ENCODE measurements at regions not wholly inside any gene's neighbourhood (a gene's known extent, or its start where the extent isn't known, plus 50 kb on each side); places are given as distances from the start of the nearest gene placed in this dataset.
"Not testable (repeated sequence)": the region's sequence is repeated elsewhere in the genome, so short reads cannot be mapped to it uniquely, and the experiment has no call there.

DNA sequence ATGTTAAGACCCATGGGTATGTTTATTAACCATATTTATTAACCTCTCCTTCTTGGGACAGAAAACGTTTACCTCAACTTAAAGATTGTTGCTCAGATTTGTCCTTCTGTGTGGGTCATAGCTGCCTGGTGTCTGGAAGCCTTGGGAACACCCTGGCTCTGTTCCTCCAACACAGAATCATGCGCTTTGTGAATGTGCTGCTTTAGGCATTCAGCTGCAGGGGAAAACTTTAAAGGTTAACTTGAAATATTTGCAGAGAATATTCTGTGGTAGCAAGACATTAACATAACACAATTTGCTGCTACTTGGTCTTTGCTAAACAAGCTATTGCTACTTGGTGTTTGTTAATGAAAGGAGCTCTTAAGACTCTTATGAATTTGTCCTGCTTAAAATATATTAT is 50.5 kb upstream of the THOC3 start:
- not testable (repeated sequence) for DNase-seq (ENCODE audit: low spot score)

DNA sequence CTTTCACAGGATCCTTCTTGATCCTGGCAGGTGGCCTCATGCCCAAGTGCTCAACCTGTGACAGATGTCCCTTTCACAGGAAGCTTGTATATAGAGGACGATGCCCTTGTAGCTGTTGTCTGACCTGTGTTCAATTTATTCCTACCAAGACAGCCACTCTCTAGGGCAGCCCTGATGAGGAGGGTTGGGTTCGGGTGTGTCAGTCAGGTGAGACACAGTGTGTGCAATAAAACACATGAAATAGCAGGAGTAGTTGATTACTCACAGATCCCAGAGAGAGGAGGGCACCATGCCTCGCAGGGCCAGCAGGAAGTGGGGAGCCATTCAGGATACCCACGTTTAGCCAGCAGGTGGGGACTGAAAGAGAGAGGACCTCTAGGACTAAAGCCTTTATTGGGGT is 52.7 kb upstream of the THOC3 start:
- DNase-seq (ENCODE audit: low spot score), result not testable (repeated sequence)

DNA sequence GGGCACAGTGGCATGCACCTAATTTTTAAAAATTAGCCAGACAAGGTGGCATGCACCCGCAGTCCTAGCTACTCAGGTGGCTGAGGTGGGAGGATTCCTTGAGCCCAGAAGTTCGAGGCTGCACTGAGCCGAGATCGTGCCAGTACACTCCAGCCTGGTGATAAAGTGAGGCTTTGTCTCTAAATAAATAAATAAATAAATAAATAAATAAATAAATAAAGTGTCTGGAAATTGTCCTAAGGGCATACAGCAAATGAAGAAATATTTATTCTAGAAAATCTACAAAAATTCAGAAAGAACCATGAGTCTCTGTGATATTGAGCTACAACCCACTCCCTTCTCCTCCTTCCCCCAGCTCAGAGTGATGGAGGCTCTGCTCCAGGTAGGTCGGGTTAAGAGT is 55.4 kb upstream of the THOC3 start:
- not testable (repeated sequence) for DNase-seq (ENCODE audit: low spot score)

GRCh38 chr5:176029445-176029844 is 61.3 kb upstream of the THOC3 start:
- DNase-seq (ENCODE audit: low spot score), result not testable (repeated sequence)

DNA sequence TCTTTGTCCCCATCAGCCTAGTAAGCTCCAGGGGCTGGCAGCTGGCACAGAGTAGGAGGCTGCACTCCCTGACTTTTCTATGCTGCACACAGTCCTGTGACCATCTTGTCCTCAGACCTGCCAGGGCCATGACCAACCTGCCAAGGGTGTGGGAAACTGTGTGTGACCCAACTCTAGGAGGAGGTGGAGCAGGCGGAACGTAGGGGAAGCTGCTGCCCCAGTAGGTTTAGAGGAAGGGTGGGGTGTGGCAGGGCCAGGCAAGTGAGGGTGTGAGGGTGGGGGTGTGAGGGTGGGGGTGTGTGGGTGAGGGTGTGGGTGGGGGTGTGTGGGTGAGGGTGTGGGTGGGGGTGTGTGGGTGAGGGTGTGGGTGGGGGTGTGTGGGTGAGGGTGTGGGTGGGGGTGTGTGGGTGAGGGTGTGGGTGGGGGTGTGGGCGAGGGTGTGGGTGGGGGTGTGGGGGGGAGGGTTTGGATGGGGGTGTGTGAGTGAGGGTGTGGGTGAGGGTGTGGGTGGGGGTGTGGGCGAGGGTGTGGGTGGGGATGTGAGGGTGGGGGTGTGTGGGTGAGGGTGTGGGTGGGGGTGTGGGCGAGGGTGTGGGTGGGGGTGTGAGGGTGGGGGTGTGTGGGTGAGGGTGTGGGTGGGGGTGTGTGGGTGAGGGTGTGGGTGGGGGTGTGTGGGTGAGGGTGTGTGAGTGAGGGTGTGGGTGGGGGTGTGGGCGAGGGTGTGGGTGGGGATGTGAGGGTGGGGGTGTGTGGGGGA is 62.4 kb upstream of the THOC3 start:
- not testable (repeated sequence) for DNase-seq (ENCODE audit: low spot score)

DNA sequence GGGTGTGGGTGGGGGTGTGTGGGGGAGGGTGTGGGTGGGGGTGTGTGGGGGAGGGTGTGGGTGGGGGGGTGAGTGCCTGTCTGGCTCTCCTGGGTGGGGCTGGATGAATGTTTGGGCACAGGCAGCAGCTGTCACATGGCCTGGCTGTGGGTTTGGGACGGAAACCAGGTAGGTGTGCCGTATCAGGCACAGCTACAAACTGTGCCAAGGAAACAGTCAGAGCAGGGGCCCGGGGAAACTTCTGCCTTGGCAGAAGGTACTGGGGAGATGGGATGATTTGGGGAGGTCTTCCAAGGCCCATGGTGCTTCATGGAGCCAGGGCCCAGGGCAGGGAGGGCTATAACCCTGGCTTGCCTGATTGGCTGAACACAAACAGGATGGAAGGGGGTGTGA is 63.0 kb upstream of the THOC3 start:
- DNase-seq (ENCODE audit: low spot score), result not testable (repeated sequence)

DNA sequence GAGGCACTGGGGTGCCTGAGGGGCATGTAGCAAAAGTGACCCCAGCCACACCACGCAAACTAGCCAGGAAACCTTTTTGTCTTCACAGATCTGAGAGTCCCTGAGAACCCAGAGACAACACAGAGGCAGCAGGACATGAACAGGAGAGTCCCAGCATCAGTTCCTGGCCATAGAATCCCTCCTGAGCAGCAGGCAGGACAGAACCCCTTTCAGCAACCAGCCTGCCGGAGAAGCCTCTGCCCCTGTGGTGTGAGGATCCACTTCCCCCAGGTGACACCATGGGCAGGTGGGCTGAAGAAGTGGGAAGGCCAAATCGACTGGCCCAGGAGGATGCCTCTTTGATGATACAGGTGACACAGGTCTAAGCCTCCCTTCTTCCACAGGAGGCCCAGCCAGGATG is 65.1 kb upstream of the THOC3 start:
- DNase-seq (ENCODE audit: low spot score), result not testable (repeated sequence)

GRCh38 chr5:176034407-176035200 is 66.5 kb upstream of the THOC3 start:
- DNase-seq (ENCODE audit: low spot score), result not testable (repeated sequence)

DNA sequence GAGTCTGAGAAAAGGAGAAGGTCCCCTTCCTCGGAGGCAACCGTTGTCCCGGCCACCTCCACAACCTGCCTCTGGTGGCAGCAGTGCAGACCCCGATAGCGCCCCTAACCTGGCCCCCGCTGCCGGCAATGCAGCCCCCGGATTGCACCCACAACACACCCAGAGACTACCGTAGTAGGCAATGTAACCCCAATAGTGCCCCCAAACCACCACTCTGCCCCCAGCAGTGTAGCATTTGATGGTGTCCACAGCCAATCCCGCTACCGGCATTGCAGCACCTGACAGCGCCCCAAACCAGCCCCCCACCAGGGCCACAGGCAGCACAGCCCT is 67.1 kb upstream of the THOC3 start:
- DNase-seq (ENCODE audit: low spot score), result not testable (repeated sequence)

DNA sequence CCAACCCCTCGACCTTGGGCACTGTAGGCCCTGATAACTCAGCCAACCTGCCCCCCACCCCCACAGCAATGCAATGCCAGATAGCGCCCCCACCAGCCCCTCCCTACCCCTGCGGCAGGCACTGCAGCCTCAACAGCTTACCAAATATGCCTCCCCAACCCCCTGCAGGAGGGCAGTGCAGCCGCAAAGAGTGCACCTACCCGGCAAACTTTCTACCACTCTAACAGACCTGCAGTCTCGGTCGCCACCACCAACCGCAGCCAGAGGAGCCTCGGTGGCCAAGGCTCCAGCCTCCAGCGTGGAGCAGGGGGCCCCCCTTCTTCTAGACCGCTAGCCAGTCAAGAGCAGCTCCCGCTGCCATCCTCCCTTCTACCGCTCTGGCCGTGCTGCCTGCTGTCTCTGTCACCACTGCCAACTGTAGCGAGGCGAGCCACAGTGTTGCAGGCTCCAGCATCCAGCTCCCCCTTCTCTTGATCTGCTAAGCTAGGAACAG is 67.7 kb upstream of the THOC3 start:
- DNase-seq (ENCODE audit: low spot score), result not testable (repeated sequence)

DNA sequence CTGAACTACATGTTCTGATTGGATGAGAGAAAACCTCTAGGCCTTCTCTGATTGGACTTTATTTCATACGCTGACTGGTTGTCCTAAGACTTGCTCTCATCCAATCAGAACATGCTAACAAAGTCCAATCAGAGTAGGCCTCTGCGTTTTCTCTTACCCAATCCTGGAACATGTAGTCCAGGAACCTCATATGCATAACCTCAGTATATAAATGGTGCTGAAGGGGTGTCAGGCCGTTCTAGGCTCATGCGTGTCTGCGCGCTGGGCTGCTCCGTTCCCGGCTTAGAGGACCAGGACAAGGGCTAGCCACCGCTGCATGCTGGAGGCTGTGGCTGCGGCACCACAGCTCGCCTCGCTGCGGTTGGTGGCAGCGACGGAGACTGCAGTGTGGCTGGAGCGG is 68.3 kb upstream of the THOC3 start:
- not testable (repeated sequence) for DNase-seq (ENCODE audit: low spot score)

GRCh38 chr5:176037190-176037589 is 69.1 kb upstream of the THOC3 start:
- not testable (repeated sequence) for DNase-seq (ENCODE audit: low spot score)

- DNase-seq (ENCODE audit: low spot score), result not testable (repeated sequence)
These were observed 72.1 kb upstream of the THOC3 start for GRCh38 chr5:176040105-176040801.

- DNase-seq (ENCODE audit: low spot score), result not testable (repeated sequence)
These were observed 73.3 kb upstream of the THOC3 start for GRCh38 chr5:176041248-176041994.

GRCh38 chr5:176042020-176042658 is 74.0 kb upstream of the THOC3 start:
- DNase-seq (ENCODE audit: low spot score), result not testable (repeated sequence)

GRCh38 chr5:176043252-176043829 is 75.2 kb upstream of the THOC3 start:
- not testable (repeated sequence) for DNase-seq (ENCODE audit: low spot score)

GRCh38 chr5:176043986-176044385 is 75.9 kb upstream of the THOC3 start:
- not testable (repeated sequence) for DNase-seq (ENCODE audit: low spot score)

GRCh38 chr5:176044431-176044830 is 76.3 kb upstream of the THOC3 start:
- not testable (repeated sequence) for DNase-seq (ENCODE audit: low spot score)

DNA sequence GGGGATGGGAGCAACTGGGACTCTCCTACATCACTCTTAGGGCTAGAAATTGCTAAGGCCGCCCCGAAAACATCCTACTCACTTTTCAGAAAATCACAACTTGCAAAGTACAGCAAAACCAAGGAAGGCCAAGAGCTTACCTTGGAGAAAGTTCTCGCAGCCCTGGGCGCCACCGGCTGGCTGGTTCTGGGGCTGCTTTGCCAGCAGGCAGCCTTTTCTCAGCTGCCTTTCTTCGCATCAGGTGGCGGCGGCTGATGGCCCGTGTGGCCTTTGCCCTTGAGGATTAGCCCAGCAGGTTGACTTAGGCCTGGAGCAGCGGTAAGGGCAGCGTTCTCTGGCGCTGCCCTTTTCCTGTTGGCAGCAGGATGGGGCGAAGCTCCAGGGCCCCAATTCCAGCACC is 77.3 kb upstream of the THOC3 start:
- not testable (repeated sequence) for DNase-seq (ENCODE audit: low spot score)

DNA sequence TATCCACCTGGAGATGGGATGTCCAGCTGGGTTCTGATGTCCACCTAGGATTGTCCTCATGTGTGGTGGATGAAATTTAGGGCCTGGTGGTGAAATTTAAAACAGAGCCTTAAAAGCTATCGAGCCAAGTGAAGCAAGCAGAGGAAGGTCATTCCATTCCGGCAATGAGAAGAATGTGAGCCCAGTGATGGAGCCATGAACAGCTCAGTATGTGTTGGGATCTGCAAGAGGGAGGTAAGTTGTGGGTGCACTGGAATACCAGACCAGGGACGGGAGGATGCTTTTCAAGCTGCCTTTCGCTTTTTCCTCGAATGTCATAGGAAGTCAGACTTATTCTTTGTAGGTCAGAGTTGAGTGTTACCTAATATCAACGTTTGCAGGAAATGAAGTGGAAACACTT is 80.6 kb upstream of the THOC3 start:
- DNase-seq (ENCODE audit: low spot score), result not testable (repeated sequence)
